Left cardiac atrium (tissue), 4 donors: ENCODE measurements at regions not wholly inside any gene's neighbourhood (a gene's known extent, or its start where the extent isn't known, plus 50 kb on each side); places are given as distances from the start of the nearest gene placed in this dataset.

Experiments
- ATAC-seq, 2 donors: fragments of 200-7000 bp; cut with Tn5 transposase; one replicate each; pipeline ENCODE4 v1.9.1; 2020; ENCODE audit warnings: mild to moderate bottlenecking in 2 of 2, moderate library complexity in 2 of 2
- DNase-seq: peaks from one replicate; pipeline ENCODE4 v3.0.0-alpha.2; 2020
- intact Hi-C, 2 donors: fragments of 100-400 bp; cut with DNase I; formaldehyde crosslinking; loops; one replicate each; pipeline versions ENCODE4 v1.14.1 to v1.15.1; 2022 to 2023
- donor health status: DM: no; HTN: yes; CAD: no.
- donor health status: DM: no; HTN: yes; CAD: no; lungs with severe emphysema.
- donor health status: DM: yes; HTN: yes; CAD: no.
- donor health status: Dilated cardiomyopathy.

GRCh38 chr10:129293991-129294700 is 172.9 kb upstream of the MGMT start:
- DNase-seq (no peak), ATAC-seq (no peak)
- intact Hi-C loops, result no loop called here

GRCh38 chr10:129294944-129295343 is 172.1 kb upstream of the MGMT start:
- ATAC-seq (no peak), DNase-seq (no peak)
- intact Hi-C loops, result no loop called here

GRCh38 chr10:129305046-129305445 is 162.0 kb upstream of the MGMT start:
- ATAC-seq, result no peak
- no peak for DNase-seq
- intact Hi-C loops, result no loop called here

GRCh38 chr10:129307141-129307540 is 159.9 kb upstream of the MGMT start:
- intact Hi-C loops, result no loop called here
- DNase-seq (no peak), ATAC-seq (no peak)

GRCh38 chr10:129308953-129309564 is 158.0 kb upstream of the MGMT start:
- intact Hi-C loops, result no loop called here
- DNase-seq (no peak), ATAC-seq (no peak)

GRCh38 chr10:129309565-129309964 is 157.5 kb upstream of the MGMT start:
- DNase-seq (no peak), ATAC-seq (no peak)
- intact Hi-C loops, result no loop called here

GRCh38 chr10:129310881-129311280 is 156.2 kb upstream of the MGMT start:
- no peak for DNase-seq
- no peak for ATAC-seq
- intact Hi-C loops, result no loop called here

- no peak for ATAC-seq
- intact Hi-C loops, result no loop called here
- DNase-seq, result no peak
Measured at GRCh38 chr10:129319934-129320333, 147.1 kb upstream of the MGMT start.

- intact Hi-C loops, result no loop called here
- DNase-seq, result no peak
Measured at GRCh38 chr10:129320340-129320739, 146.7 kb upstream of the MGMT start.

GRCh38 chr10:129321727-129322126 is 145.3 kb upstream of the MGMT start:
- DNase-seq (no peak), ATAC-seq (no peak)
- intact Hi-C loops, result no loop called here

More at GRCh38 chr10:129320340-129320739, 146.7 kb upstream of the MGMT start:
- ATAC-seq, result no peak

- no peak for ATAC-seq
- DNase-seq, result no peak
- intact Hi-C loops, result no loop called here
Measured at GRCh38 chr10:129322933-129323820, 143.9 kb upstream of the MGMT start.

- intact Hi-C loops, result no loop called here
Measured at GRCh38 chr10:129323879-129324278, 143.2 kb upstream of the MGMT start.

GRCh38 chr10:129325893-129326292 is 141.1 kb upstream of the MGMT start:
- ATAC-seq, result no peak
- intact Hi-C loops, result no loop called here
- DNase-seq, result no peak

More at GRCh38 chr10:129323879-129324278, 143.2 kb upstream of the MGMT start:
- DNase-seq, result no peak
- ATAC-seq, result no peak

- intact Hi-C loops, result no loop called here
- ATAC-seq (no peak), DNase-seq (no peak)
Measured at GRCh38 chr10:129328546-129328945, 138.5 kb upstream of the MGMT start.

- DNase-seq, result no peak
- intact Hi-C loops, result loop anchor here in 1 of 2 donors (5.0 kb wide), 1 partner anchor 297 kb away; no protein-coding TSS in a partner anchor
- no peak for ATAC-seq
Measured at GRCh38 chr10:129329385-129330055, 137.5 kb upstream of the MGMT start.

- DNase-seq, result no peak
- intact Hi-C loops, result loop anchor here in 1 of 2 donors (5.0 kb wide), 1 partner anchor 298 kb away; no protein-coding TSS in a partner anchor
- no peak for ATAC-seq
Measured at GRCh38 chr10:129330211-129330610, 136.8 kb upstream of the MGMT start.

- intact Hi-C loops, result loop anchor here in 1 of 2 donors (5.0 kb wide), 1 partner anchor 299 kb away; no protein-coding TSS in a partner anchor
- ATAC-seq, result no peak
Measured at GRCh38 chr10:129331207-129331838, 135.7 kb upstream of the MGMT start.

GRCh38 chr10:129331839-129332220 is 135.2 kb upstream of the MGMT start:
- DNase-seq, result no peak
- ATAC-seq, result no peak
- intact Hi-C loops, result loop anchor here in 1 of 2 donors (5.0 kb wide), 1 partner anchor 300 kb away; no protein-coding TSS in a partner anchor

More at GRCh38 chr10:129331207-129331838, 135.7 kb upstream of the MGMT start:
- no peak for DNase-seq

GRCh38 chr10:129332476-129332875 is 134.6 kb upstream of the MGMT start:
- no peak for DNase-seq
- ATAC-seq, result no peak
- intact Hi-C loops, result loop anchor here in 1 of 2 donors (5.0 kb wide), 1 partner anchor 300 kb away; no protein-coding TSS in a partner anchor
